DOHH2 (cell line): ENCODE measurements at regions not wholly inside any gene's neighbourhood (a gene's known extent, or its start where the extent isn't known, plus 50 kb on each side); places are given as distances from the start of the nearest gene placed in this dataset.

Experiments
- H3F3A ChIP-seq: fragments of 200-600 bp; sonication (generic), shearing (Covaris generic); 2 replicates; pipeline ENCODE4 v1.6.0; 2016; ENCODE audit warnings: antibody characterized with exemption, mild to moderate bottlenecking; ENCODE audit not compliant: control insufficient read depth, insufficient read depth
- H3K27ac ChIP-seq: fragments of 200-600 bp; sonication (generic); 2 replicates; pipeline ENCODE4 v1.5.1; 2014; ENCODE audit warnings: low read depth, mild to moderate bottlenecking, low read length, moderate library complexity
- H3K27me3 ChIP-seq: fragments of 200-600 bp; sonication (generic); 2 replicates; pipeline ENCODE4 v1.6.1; 2014; ENCODE audit warnings: mild to moderate bottlenecking, low read length, mixed read lengths; ENCODE audit not compliant: control insufficient read depth
- H3K36me3 ChIP-seq: fragments of 200-600 bp; sonication (generic); 2 replicates; pipeline ENCODE4 v1.6.1; 2014; ENCODE audit warnings: mild to moderate bottlenecking, low read length, moderate library complexity, mixed read lengths; ENCODE audit not compliant: control insufficient read depth
- H3K4me1 ChIP-seq: fragments of 200-600 bp; sonication (generic); 2 replicates; pipeline ENCODE4 v1.6.1; 2014; ENCODE audit warnings: mild to moderate bottlenecking, low read length, mixed read lengths; ENCODE audit not compliant: control insufficient read depth
- H3K4me2 ChIP-seq: fragments of 200-600 bp; sonication (generic); 2 replicates; pipeline ENCODE4 v1.6.0; 2014; ENCODE audit warnings: mild to moderate bottlenecking, low read length, moderate library complexity
- H3K4me3 ChIP-seq: fragments of 200-600 bp; sonication (generic); 2 replicates; pipeline ENCODE4 v1.5.1; 2014; ENCODE audit warnings: mild to moderate bottlenecking, low read length, mixed read lengths
- H3K79me2 ChIP-seq: fragments of 200-600 bp; sonication (generic); 2 replicates; pipeline ENCODE4 v1.6.1; 2014; ENCODE audit warnings: mild to moderate bottlenecking, low read length, mixed read lengths; ENCODE audit not compliant: control insufficient read depth
- H3K9me2 ChIP-seq: fragments of 200-600 bp; sonication (generic); replicated peaks from 2 replicates; pipeline ENCODE4 v1.6.1; 2014; ENCODE audit warnings: mild to moderate bottlenecking, low read length, mixed read lengths; ENCODE audit not compliant: control insufficient read depth
- H3K9me3 ChIP-seq: fragments of 200-600 bp; sonication (generic); 2 replicates; pipeline ENCODE4 v1.6.1; 2014; ENCODE audit warnings: antibody characterized with exemption, low read length, mixed read lengths; ENCODE audit not compliant: control insufficient read depth, insufficient read depth
- H4K20me1 ChIP-seq: fragments of 200-600 bp; sonication (generic); 2 replicates; pipeline ENCODE4 v1.6.0; 2014; ENCODE audit warnings: low read depth, mild to moderate bottlenecking, antibody characterized with exemption, low read length, moderate library complexity; ENCODE audit not compliant: control insufficient read depth, insufficient read depth
- CTCF ChIP-seq: fragments of 200-600 bp; sonication (generic); IDR thresholded peaks from one replicate; pipeline ENCODE4 v1.5.1; 2014; ENCODE audit warnings: antibody characterized with exemption, mild to moderate bottlenecking, low read depth, low read length; ENCODE audit not compliant: poor library complexity, severe bottlenecking
- EZH2phosphoT487 ChIP-seq: fragments of 200-600 bp; sonication (generic); IDR thresholded peaks from 2 replicates; pipeline ENCODE4 v1.6.1; 2017; ENCODE audit warnings: borderline replicate concordance, mild to moderate bottlenecking, antibody characterized with exemption, low read length, moderate library complexity, mixed read lengths

DNA sequence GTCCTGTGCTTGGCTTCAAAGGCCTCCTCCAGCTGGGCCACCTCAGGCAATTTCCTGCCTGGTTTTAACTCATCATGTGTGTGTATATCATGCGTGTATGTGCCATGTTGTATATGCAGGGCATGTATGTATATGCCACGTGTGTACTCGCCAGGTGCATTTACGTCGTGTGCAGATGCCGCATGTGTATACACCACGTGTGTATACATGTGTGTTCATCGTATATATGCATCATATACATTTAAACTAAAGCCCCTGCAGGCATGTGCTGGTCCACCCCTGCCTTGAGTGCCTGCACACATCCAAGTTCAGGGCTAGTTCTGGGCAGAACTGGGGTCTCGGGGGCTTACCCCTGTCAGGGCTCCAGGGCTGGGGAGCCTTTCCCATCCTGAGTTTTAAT, 54.0 kb upstream of the SMOC2 start:
- TF ChIP-seq EZH2phosphoT487 (no peak), CTCF (no peak)
- Histone ChIP-seq H3K9me3 (peaks cover 49% of the 10 kb centered on the region), H3K27me3 (no peaks in the 10 kb centered on the region), H3F3A (peaks cover 7% of the 10 kb centered on the region), H3K4me2 (no peak overlapping the region), H3K79me2 (no peaks in the 10 kb centered on the region), H3K9me2 (no peaks in the 10 kb centered on the region), H3K36me3 (no peaks in the 10 kb centered on the region), H3K4me1 (no peaks in the 10 kb centered on the region), H3K4me3 (no peak overlapping the region), H4K20me1 (no peaks in the 10 kb centered on the region), H3K27ac (no peak overlapping the region)

DNA sequence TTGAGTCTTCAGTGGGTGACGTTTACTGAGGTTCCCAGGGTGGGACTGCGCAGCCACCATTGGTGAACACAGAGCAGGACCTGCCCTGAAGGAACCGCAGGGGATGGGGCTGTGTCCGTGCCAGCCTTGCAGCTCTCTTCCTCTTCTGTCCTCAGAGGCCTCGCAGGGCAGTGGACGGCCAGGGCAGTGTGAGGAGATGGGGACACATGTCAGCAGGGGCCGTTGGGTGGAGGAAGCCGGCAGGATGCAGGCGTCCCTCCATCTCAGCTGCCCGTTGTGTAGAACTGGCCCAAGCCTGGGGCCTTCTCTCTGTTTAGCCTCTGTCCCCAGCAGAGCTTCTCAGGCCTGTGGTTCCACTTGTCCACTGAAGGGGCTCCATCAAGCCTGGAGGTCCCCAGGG, 53.6 kb upstream of the SMOC2 start:
- Histone ChIP-seq H3K9me3 (peaks cover 49% of the 10 kb centered on the region), H4K20me1 (no peaks in the 10 kb centered on the region), H3K27me3 (no peaks in the 10 kb centered on the region), H3K27ac (no peak overlapping the region), H3K79me2 (no peaks in the 10 kb centered on the region), H3K4me3 (no peak overlapping the region), H3K36me3 (no peaks in the 10 kb centered on the region), H3K9me2 (no peaks in the 10 kb centered on the region), H3K4me2 (no peak overlapping the region), H3K4me1 (no peaks in the 10 kb centered on the region), H3F3A (peaks cover 7% of the 10 kb centered on the region)
- TF ChIP-seq EZH2phosphoT487 (no peak), CTCF (no peak)

GRCh38 chr6:168387911-168388310, 53.1 kb upstream of the SMOC2 start:
- Histone ChIP-seq H4K20me1 (no peaks in the 10 kb centered on the region), H3K4me2 (no peak overlapping the region), H3K79me2 (no peaks in the 10 kb centered on the region), H3K9me3 (peaks cover 49% of the 10 kb centered on the region), H3K27me3 (no peaks in the 10 kb centered on the region), H3K4me3 (no peak overlapping the region), H3K4me1 (no peaks in the 10 kb centered on the region), H3K9me2 (no peaks in the 10 kb centered on the region), H3K27ac (no peak overlapping the region), H3K36me3 (no peaks in the 10 kb centered on the region), H3F3A (peaks cover 7% of the 10 kb centered on the region)
- TF ChIP-seq CTCF (no peak), EZH2phosphoT487 (no peak)
